ACC112 (cell line): ENCODE measurements at regions not wholly inside any gene's neighbourhood (a gene's known extent, or its start where the extent isn't known, plus 50 kb on each side); places are given as distances from the start of the nearest gene placed in this dataset.

ENCODE experiments used
- H2AFZ ChIP-seq: fragments of 200-600 bp; sonication (generic); one replicate; pipeline ENCODE4 v1.6.0; 2017; ENCODE audit warnings: antibody characterized with exemption, low read length; ENCODE audit not compliant: unreplicated experiment
- H3K27ac ChIP-seq: fragments of 200-600 bp; sonication (generic); 2 replicates; pipeline ENCODE4 v1.5.1; 2014; ENCODE audit warnings: low read depth, mild to moderate bottlenecking, antibody characterized with exemption, low read length, moderate library complexity
- H3K27me3 ChIP-seq: fragments of 200-600 bp; sonication (generic); 2 replicates; pipeline ENCODE4 v1.6.1; 2014; ENCODE audit warnings: mild to moderate bottlenecking, antibody characterized with exemption, low read length, moderate library complexity, mixed read lengths; ENCODE audit not compliant: insufficient read depth
- H3K36me3 ChIP-seq: fragments of 200-600 bp; sonication (generic); 2 replicates; pipeline ENCODE4 v1.6.1; 2016; ENCODE audit warnings: mild to moderate bottlenecking, antibody characterized with exemption, low read length, moderate library complexity, mixed read lengths; ENCODE audit not compliant: insufficient read depth
- H3K4me1 ChIP-seq: fragments of 200-600 bp; sonication (generic); one replicate; pipeline ENCODE4 v1.6.1; 2016; ENCODE audit warnings: low read length, mixed read lengths; ENCODE audit not compliant: insufficient read depth, unreplicated experiment, control insufficient read depth
- H3K4me3 ChIP-seq: fragments of 200-600 bp; sonication (generic); 2 replicates; pipeline ENCODE4 v1.5.1; 2014; ENCODE audit warnings: mild to moderate bottlenecking, low read depth, low read length
- H3K79me2 ChIP-seq: fragments of 200-600 bp; sonication (generic); one replicate; pipeline ENCODE4 v1.6.0; 2016; ENCODE audit warnings: low read length; ENCODE audit not compliant: control insufficient read depth, unreplicated experiment, insufficient read depth

GRCh38 chr12:113524495-113524894 lies 52.8 kb upstream of the LHX5 start:
- Histone ChIP-seq H3K4me3 (no peak overlapping the region), H3K36me3 (no peaks in the 10 kb centered on the region), H2AFZ (no peak overlapping the region), H3K4me1 (no peaks in the 10 kb centered on the region), H3K79me2 (no peaks in the 10 kb centered on the region), H3K27ac (no peak overlapping the region), H3K27me3 (peaks cover 96% of the 10 kb centered on the region)

GRCh38 chr12:113521708-113522107 lies 50.0 kb upstream of the LHX5 start:
- H3K79me2 ChIP-seq = no peaks in the 10 kb centered on the region
- no peaks in the 10 kb centered on the region for H3K36me3 ChIP-seq
- no peaks in the 10 kb centered on the region for H3K4me1 ChIP-seq
- H3K27ac ChIP-seq = no peak overlapping the region
- no peak overlapping the region for H3K4me3 ChIP-seq
- no peak overlapping the region for H2AFZ ChIP-seq
- peaks cover 95% of the 10 kb centered on the region for H3K27me3 ChIP-seq
